ENCODE measurements at regions not wholly inside any gene's neighbourhood (a gene's known extent, or its start where the extent isn't known, plus 50 kb on each side); places are given as distances from the start of the nearest gene placed in this dataset.
"Not testable (repeated sequence)": the region's sequence is repeated elsewhere in the genome, so short reads cannot be mapped to it uniquely, and the experiment has no call there.

- H4K8ac ChIP-seq (ENCODE audit: low read depth in 2 of 2, low read length in 2 of 2); H3K36me3 ChIP-seq (ENCODE audit: control insufficient read depth, insufficient read depth, low read length); BruUV-seq (replicated peaks); H3K4me3 ChIP-seq (ENCODE audit: insufficient read depth, low read depth, low read length); H3K4me1 ChIP-seq (ENCODE audit: control insufficient read depth, insufficient read depth, low read length); CTCF ChIA-PET; DNase-seq; POLR2A ChIA-PET (ENCODE audit: unreplicated experiment); H2AK9ac ChIP-seq (replicated peaks; ENCODE audit: low read depth, low read length, poor library complexity); H3K14ac ChIP-seq (replicated peaks; ENCODE audit: low read depth, low read length); H3K9me3 ChIP-seq (ENCODE audit: control insufficient read depth, insufficient read depth, low read length); dilution Hi-C loops (cut with HindIII; ENCODE audit: low sequenced_read_pairs, unreplicated experiment); H3K18ac ChIP-seq (ENCODE audit: low read depth, low read length); H2BK15ac ChIP-seq (ENCODE audit: low read depth, low read length); H3K9me1 ChIP-seq (ENCODE audit: insufficient read depth, low read length); H3K27ac ChIP-seq (ENCODE audit: insufficient read depth, low read length); H3K27me3 ChIP-seq (ENCODE audit: control insufficient read depth, insufficient read depth, low read length); H2AK5ac ChIP-seq (ENCODE audit: low read depth, low read length); H3K56ac ChIP-seq (ENCODE audit: extremely low read depth, insufficient read depth, low read length); H3K79me1 ChIP-seq (ENCODE audit: low read depth in 1 of 2, low read length in 2 of 2); H2BK20ac ChIP-seq (ENCODE audit: low read depth, low read length); H2AFZ ChIP-seq (replicated peaks; ENCODE audit: low read length, poor library complexity); intact Hi-C loops (cut with micrococcal nuclease); in situ Hi-C loops (cut with MboI; ENCODE audit: low sequenced_read_pairs); H3K23ac ChIP-seq (ENCODE audit: low read depth, low read length); H2BK5ac ChIP-seq (ENCODE audit: low read depth, low read length, poor library complexity, severe bottlenecking); H3K4me2 ChIP-seq (ENCODE audit: low read depth, low read length); H2BK120ac ChIP-seq (ENCODE audit: low read depth, low read length); H3K4ac ChIP-seq (ENCODE audit: low read depth, low read length); H3K9ac ChIP-seq (ENCODE audit: low read depth, low read length); H4K91ac ChIP-seq (ENCODE audit: insufficient read depth, low read depth, low read length); H4K20me1 ChIP-seq (ENCODE audit: insufficient read depth, low read length); H4K5ac ChIP-seq (ENCODE audit: low read depth, low read length): not testable (repeated sequence)
- peak; percentile 46; the same call in 1 of the 2 replicates for ATAC-seq (ENCODE audit: low read depth)
- WGBS, 2 experiments (ENCODE audit: extremely low coverage in 2 of 2, insufficient read length in 1 of 2): no CpG with 5 or more reads among the region's 2 CpGs
Observed at GRCh38 chr7:76774279-76774678, 147.2 kb upstream of the POMZP3 start.

GRCh38 chr7:76771980-76772379 is 144.9 kb upstream of the POMZP3 start:
- H3K4me3 ChIP-seq (ENCODE audit: insufficient read depth, low read depth, low read length); DNase-seq; H3K79me1 ChIP-seq (ENCODE audit: low read depth in 1 of 2, low read length in 2 of 2); H2BK20ac ChIP-seq (ENCODE audit: low read depth, low read length); H2AK9ac ChIP-seq (replicated peaks; ENCODE audit: low read depth, low read length, poor library complexity); H4K5ac ChIP-seq (ENCODE audit: low read depth, low read length); H3K4me1 ChIP-seq (ENCODE audit: control insufficient read depth, insufficient read depth, low read length); H3K27me3 ChIP-seq (ENCODE audit: control insufficient read depth, insufficient read depth, low read length); H2BK15ac ChIP-seq (ENCODE audit: low read depth, low read length); POLR2A ChIA-PET (ENCODE audit: unreplicated experiment); dilution Hi-C loops (cut with HindIII; ENCODE audit: low sequenced_read_pairs, unreplicated experiment); CTCF ChIA-PET; H3K23ac ChIP-seq (ENCODE audit: low read depth, low read length); H3K36me3 ChIP-seq (ENCODE audit: control insufficient read depth, insufficient read depth, low read length); H2AFZ ChIP-seq (replicated peaks; ENCODE audit: low read length, poor library complexity); intact Hi-C loops (cut with micrococcal nuclease); in situ Hi-C loops (cut with MboI; ENCODE audit: low sequenced_read_pairs); H2BK5ac ChIP-seq (ENCODE audit: low read depth, low read length, poor library complexity, severe bottlenecking); H3K14ac ChIP-seq (replicated peaks; ENCODE audit: low read depth, low read length); H3K56ac ChIP-seq (ENCODE audit: extremely low read depth, insufficient read depth, low read length); BruUV-seq (replicated peaks); H2AK5ac ChIP-seq (ENCODE audit: low read depth, low read length); H3K4ac ChIP-seq (ENCODE audit: low read depth, low read length); H3K27ac ChIP-seq (ENCODE audit: insufficient read depth, low read length); H3K18ac ChIP-seq (ENCODE audit: low read depth, low read length); H3K9ac ChIP-seq (ENCODE audit: low read depth, low read length); H3K4me2 ChIP-seq (ENCODE audit: low read depth, low read length); H4K20me1 ChIP-seq (ENCODE audit: insufficient read depth, low read length); H4K91ac ChIP-seq (ENCODE audit: insufficient read depth, low read depth, low read length); H3K9me3 ChIP-seq (ENCODE audit: control insufficient read depth, insufficient read depth, low read length); H2BK120ac ChIP-seq (ENCODE audit: low read depth, low read length); H4K8ac ChIP-seq (ENCODE audit: low read depth in 2 of 2, low read length in 2 of 2); H3K9me1 ChIP-seq (ENCODE audit: insufficient read depth, low read length); ATAC-seq (ENCODE audit: low read depth): not testable (repeated sequence)
- no CpG with 5 or more reads among the region's 1 CpG for WGBS, 2 experiments (ENCODE audit: extremely low coverage in 2 of 2, insufficient read length in 1 of 2)

Data from IMR-90 (cell line).